ENCODE measurements at regions not wholly inside any gene's neighbourhood (a gene's known extent, or its start where the extent isn't known, plus 50 kb on each side); places are given as distances from the start of the nearest gene placed in this dataset.

- 88 to 93% (median 89%) methylated on average over 16 of the region's 16 CpGs for WGBS, 5 donors
- intact Hi-C loops (cut with DNase I; ENCODE audit: low total_unique reads), result no loop called here
- Histone ChIP-seq H3K27me3 (replicated peaks in 1 of 7) (peaks cover 0 to 38% (median 0%) of the 10 kb centered on the region in 7 donors), H3K4me1 (no peaks in the 10 kb centered on the region), H3K27ac (no peak overlapping the region), H3K36me3 (no peaks in the 10 kb centered on the region), H3K9me3 (no peaks in the 10 kb centered on the region), H3K4me3 (no peak overlapping the region)
- TF ChIP-seq CTCF (IDR thresholded peaks at IDR 0.05 in 8 of 11, conservative IDR thresholded peaks at IDR 0.05 in 3 of 11) (no peak), POLR2AphosphoS5 (IDR thresholded peaks at IDR 0.05) (no peak), POLR2A (IDR thresholded peaks at IDR 0.05) (no peak)
- DNase-seq, result no peak
These were observed 51.5 kb upstream of the TWIST2 start for GRCh38 chr2:238796223-238796885.

GRCh38 chr2:238797537-238797936 is 50.3 kb upstream of the TWIST2 start:
- H3K9me3 ChIP-seq, result no peaks in the 10 kb centered on the region
- DNase-seq, result no peak
- no peak overlapping the region for H3K4me3 ChIP-seq
- peaks cover 0 to 44% (median 0%) of the 10 kb centered on the region in 7 donors for H3K27me3 ChIP-seq (replicated peaks in 1 of 7)
- no peaks in the 10 kb centered on the region for H3K36me3 ChIP-seq
- TF ChIP-seq POLR2A (IDR thresholded peaks at IDR 0.05), result no peak
- TF ChIP-seq POLR2AphosphoS5 (IDR thresholded peaks at IDR 0.05), result no peak
- no peak for TF ChIP-seq CTCF (IDR thresholded peaks at IDR 0.05 in 8 of 11, conservative IDR thresholded peaks at IDR 0.05 in 3 of 11)
- 84 to 92% (median 89%) methylated on average over 8 of the region's 8 CpGs for WGBS, 5 donors
- no peak overlapping the region for H3K27ac ChIP-seq
- intact Hi-C loops (cut with DNase I; ENCODE audit: low total_unique reads), result no loop called here
- no peaks in the 10 kb centered on the region for H3K4me1 ChIP-seq

Small RNA genes in the stretch of these regions (small RNA-seq; reads per million reads assigned to genes)
- 0 reads per million in 4 donors for gene AC113618.1

Measured in spleen (tissue), 11 donors.